ENCODE measurements at regions not wholly inside any gene's neighbourhood (a gene's known extent, or its start where the extent isn't known, plus 50 kb on each side); places are given as distances from the start of the nearest gene placed in this dataset.

DNA sequence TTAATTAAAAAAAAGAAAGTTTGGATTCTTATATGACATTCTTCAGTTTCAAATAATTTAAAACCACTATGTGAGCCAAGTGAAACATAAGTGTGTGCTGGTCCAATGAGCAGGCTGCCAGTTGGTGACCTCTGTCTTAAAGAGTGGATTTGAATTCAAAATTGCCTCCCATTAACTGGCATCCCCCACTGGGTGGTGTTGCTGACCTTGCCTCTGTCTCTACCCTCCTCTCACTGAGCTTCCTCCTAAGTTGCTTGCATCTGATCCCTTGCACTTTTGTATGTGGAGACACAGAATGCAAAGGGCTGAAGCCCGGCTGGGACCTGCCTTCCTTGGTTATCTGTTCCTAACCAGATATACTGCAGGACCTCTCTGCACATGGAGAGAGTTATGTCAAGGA is 160.6 kb downstream of the CYLD start:
- POLR2A ChIA-PET, result no interaction called here
- DNase-seq, result no peak
- H3K36me3 ChIP-seq (ENCODE audit: insufficient read depth, low read length), result no peaks in the 10 kb centered on the region
- no peaks in the 10 kb centered on the region for H3K4me1 ChIP-seq (ENCODE audit: insufficient read depth, low read length)
- no peak for ATAC-seq (ENCODE audit: poor library complexity)
- Mint-ChIP-seq H3K27ac (no peak overlapping the region), H3K27me3 (peaks cover 44% of the 10 kb centered on the region), H3K4me1 (ENCODE audit: low read depth) (no peaks in the 10 kb centered on the region), H3K36me3 (ENCODE audit: low read depth) (no peaks in the 10 kb centered on the region), H3K9me3 (no peaks in the 10 kb centered on the region), H3K4me3 (no peak overlapping the region)
- intact Hi-C loops (cut with DNase I, micrococcal nuclease), result no loop called here
- CTCF ChIA-PET, result no interaction called here
- no peak overlapping the region for H3K27ac ChIP-seq (ENCODE audit: low read depth in 1 of 2, low read length in 2 of 2)
- H3K27me3 ChIP-seq (ENCODE audit: control insufficient read depth in 1 of 2, insufficient read depth in 2 of 2, low read length in 2 of 2), result peaks cover 0 to 2% of the 10 kb centered on the region in 2 experiments
- no peaks in the 10 kb centered on the region for H3K9me3 ChIP-seq (ENCODE audit: control insufficient read depth in 1 of 2, insufficient read depth in 1 of 2, low read length in 2 of 2)
- no peak overlapping the region for H3K4me3 ChIP-seq (ENCODE audit: low read length)
- TF ChIP-seq, protein P1, sequence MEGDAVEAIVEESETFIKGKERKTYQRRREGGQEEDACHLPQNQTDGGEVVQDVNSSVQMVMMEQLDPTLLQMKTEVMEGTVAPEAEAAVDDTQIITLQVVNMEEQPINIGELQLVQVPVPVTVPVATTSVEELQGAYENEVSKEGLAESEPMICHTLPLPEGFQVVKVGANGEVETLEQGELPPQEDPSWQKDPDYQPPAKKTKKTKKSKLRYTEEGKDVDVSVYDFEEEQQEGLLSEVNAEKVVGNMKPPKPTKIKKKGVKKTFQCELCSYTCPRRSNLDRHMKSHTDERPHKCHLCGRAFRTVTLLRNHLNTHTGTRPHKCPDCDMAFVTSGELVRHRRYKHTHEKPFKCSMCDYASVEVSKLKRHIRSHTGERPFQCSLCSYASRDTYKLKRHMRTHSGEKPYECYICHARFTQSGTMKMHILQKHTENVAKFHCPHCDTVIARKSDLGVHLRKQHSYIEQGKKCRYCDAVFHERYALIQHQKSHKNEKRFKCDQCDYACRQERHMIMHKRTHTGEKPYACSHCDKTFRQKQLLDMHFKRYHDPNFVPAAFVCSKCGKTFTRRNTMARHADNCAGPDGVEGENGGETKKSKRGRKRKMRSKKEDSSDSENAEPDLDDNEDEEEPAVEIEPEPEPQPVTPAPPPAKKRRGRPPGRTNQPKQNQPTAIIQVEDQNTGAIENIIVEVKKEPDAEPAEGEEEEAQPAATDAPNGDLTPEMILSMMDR (IDR thresholded peaks at IDR 0.05), result no peak

DNA sequence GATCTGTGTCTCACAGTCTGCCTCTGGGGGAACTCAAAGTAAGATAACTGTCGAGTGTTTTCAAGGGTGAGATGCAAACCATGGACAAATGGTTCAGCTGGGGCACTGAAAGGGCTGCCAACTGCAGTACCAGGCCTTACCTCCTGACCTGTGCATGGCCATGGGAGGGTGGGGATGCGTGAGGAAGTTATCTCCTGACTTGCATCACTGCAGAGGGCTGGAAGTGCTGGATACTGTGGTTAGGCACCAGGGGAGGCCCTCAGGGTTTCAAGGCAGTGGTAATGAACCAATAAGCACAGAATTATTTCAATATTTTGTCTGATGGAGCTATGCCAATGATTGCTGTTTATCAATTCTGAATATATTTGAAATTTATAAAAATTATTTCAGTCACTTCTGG is 159.2 kb downstream of the CYLD start:
- H3K4me1 Mint-ChIP-seq (ENCODE audit: low read depth), result no peaks in the 10 kb centered on the region
- ChIA-PET POLR2A (no interaction called here), CTCF (no interaction called here)
- H3K36me3 ChIP-seq (ENCODE audit: insufficient read depth, low read length), result no peaks in the 10 kb centered on the region
- H3K27ac ChIP-seq (ENCODE audit: low read depth in 1 of 2, low read length in 2 of 2), result no peak overlapping the region
- intact Hi-C loops (cut with DNase I, micrococcal nuclease), result no loop called here
- no peak overlapping the region for H3K4me3 ChIP-seq (ENCODE audit: low read length)
- ATAC-seq (ENCODE audit: poor library complexity), result no peak
- no peak overlapping the region for H3K27ac Mint-ChIP-seq
- no peaks in the 10 kb centered on the region for H3K4me1 ChIP-seq (ENCODE audit: insufficient read depth, low read length)
- H3K36me3 Mint-ChIP-seq (ENCODE audit: low read depth), result no peaks in the 10 kb centered on the region
- H3K4me3 Mint-ChIP-seq, result no peak overlapping the region
- H3K9me3 ChIP-seq (ENCODE audit: control insufficient read depth in 1 of 2, insufficient read depth in 1 of 2, low read length in 2 of 2), result no peaks in the 10 kb centered on the region
- H3K27me3 ChIP-seq (ENCODE audit: control insufficient read depth in 1 of 2, insufficient read depth in 2 of 2, low read length in 2 of 2), result peaks cover 2 to 3% of the 10 kb centered on the region in 2 experiments
- no peak for DNase-seq
- H3K9me3 Mint-ChIP-seq, result peaks cover 6% of the 10 kb centered on the region
- H3K27me3 Mint-ChIP-seq, result peaks cover 34% of the 10 kb centered on the region
- TF ChIP-seq, protein P1 (IDR thresholded peaks at IDR 0.05), result no peak

DNA sequence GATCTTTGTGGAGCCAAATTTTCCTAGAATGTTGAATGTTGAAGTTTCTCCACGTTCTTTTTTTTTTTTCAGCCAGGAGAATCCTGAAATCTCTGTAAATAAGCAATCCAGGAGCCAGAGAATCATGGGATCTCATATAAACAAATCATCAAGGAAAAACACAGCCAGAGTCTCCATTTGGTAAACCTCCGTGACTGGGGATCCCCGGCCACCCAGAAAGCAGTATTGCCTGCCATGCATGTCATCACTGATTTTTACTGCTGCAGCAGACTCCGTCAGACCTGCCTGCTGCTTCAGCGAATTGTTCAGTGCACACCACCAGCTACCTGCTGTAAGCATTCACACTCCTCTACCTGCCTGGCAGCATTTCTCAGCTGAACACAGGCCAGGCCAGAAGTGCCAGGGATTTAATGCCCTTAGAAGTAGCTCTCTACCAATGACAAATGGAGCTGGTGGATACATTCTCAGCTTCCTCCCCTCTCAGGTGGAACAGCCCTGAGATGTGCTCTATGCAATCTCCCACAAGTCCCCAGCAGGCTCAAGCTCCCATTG is 158.6 kb downstream of the CYLD start:
- no peak overlapping the region for H3K27ac Mint-ChIP-seq
- POLR2A ChIA-PET, result no interaction called here
- ATAC-seq (ENCODE audit: poor library complexity), result no peak

More for the DNA sequence above, 158.6 kb downstream of the CYLD start:
- Histone ChIP-seq H3K4me1 (ENCODE audit: insufficient read depth, low read length) (no peaks in the 10 kb centered on the region), H3K27me3 (ENCODE audit: control insufficient read depth in 1 of 2, insufficient read depth in 2 of 2, low read length in 2 of 2) (peaks cover 2 to 4% of the 10 kb centered on the region in 2 experiments), H3K27ac (ENCODE audit: low read depth in 1 of 2, low read length in 2 of 2) (no peak overlapping the region), H3K9me3 (ENCODE audit: control insufficient read depth in 1 of 2, insufficient read depth in 1 of 2, low read length in 2 of 2) (no peaks in the 10 kb centered on the region), H3K36me3 (ENCODE audit: insufficient read depth, low read length) (no peaks in the 10 kb centered on the region), H3K4me3 (ENCODE audit: low read length) (no peak overlapping the region)
- intact Hi-C loops (cut with DNase I, micrococcal nuclease), result no loop called here
- H3K27me3 Mint-ChIP-seq, result peaks cover 32% of the 10 kb centered on the region
- H3K9me3 Mint-ChIP-seq, result peaks cover 6% of the 10 kb centered on the region
- H3K4me1 Mint-ChIP-seq (ENCODE audit: low read depth), result no peaks in the 10 kb centered on the region
- no peak overlapping the region for H3K4me3 Mint-ChIP-seq
- CTCF ChIA-PET, result no interaction called here
- H3K36me3 Mint-ChIP-seq (ENCODE audit: low read depth), result no peaks in the 10 kb centered on the region
- TF ChIP-seq, protein P1 (IDR thresholded peaks at IDR 0.05), result no peak
- DNase-seq, result no peak
